Parathyroid adenoma (tissue), 2 donors: ENCODE measurements at regions not wholly inside any gene's neighbourhood (a gene's known extent, or its start where the extent isn't known, plus 50 kb on each side); places are given as distances from the start of the nearest gene placed in this dataset.

ENCODE experiments used
- H2AFZ ChIP-seq: fragments of 300-600 bp; sonication (generic); one replicate; pipeline ENCODE4 v1.7.0; 2017; ENCODE audit warnings: antibody characterized with exemption, mild to moderate bottlenecking
- H3K27ac ChIP-seq: fragments of 300-600 bp; sonication (generic); one replicate; pipeline ENCODE4 v1.7.0; 2017
- H3K27me3 ChIP-seq: fragments of 300-600 bp; sonication (generic); one replicate; pipeline ENCODE4 v1.7.0; 2017; ENCODE audit warnings: low read length; ENCODE audit not compliant: control insufficient read depth, insufficient read depth
- H3K36me3 ChIP-seq: fragments of 300-600 bp; sonication (generic); one replicate; pipeline ENCODE4 v1.7.0; 2017; ENCODE audit warnings: low read length; ENCODE audit not compliant: control insufficient read depth, insufficient read depth
- H3K4me1 ChIP-seq: fragments of 300-600 bp; sonication (generic); one replicate; pipeline ENCODE4 v1.7.0; 2017; ENCODE audit warnings: control low read depth
- H3K4me2 ChIP-seq: fragments of 300-600 bp; sonication (generic); one replicate; pipeline ENCODE4 v1.7.0; 2017; ENCODE audit warnings: low read length
- H3K4me3 ChIP-seq: fragments of 300-600 bp; sonication (generic); one replicate; pipeline ENCODE4 v1.7.0; 2017; ENCODE audit warnings: low read depth, low read length
- H3K79me2 ChIP-seq: fragments of 300-600 bp; sonication (generic); one replicate; pipeline ENCODE4 v1.7.0; 2017; ENCODE audit warnings: control low read depth
- H3K9ac ChIP-seq: fragments of 300-600 bp; sonication (generic); one replicate; pipeline ENCODE4 v1.7.0; 2017; ENCODE audit warnings: mild to moderate bottlenecking
- H3K9me3 ChIP-seq: fragments of 300-600 bp; sonication (generic); one replicate; pipeline ENCODE4 v1.7.0; 2017; ENCODE audit warnings: low read length; ENCODE audit not compliant: control insufficient read depth
- TF ChIP-seq, protein P1 (sequence below): fragments of 300-600 bp; sonication (generic); IDR thresholded peaks from one replicate; pipeline ENCODE4 v1.7.0; 2017; ENCODE audit warnings: antibody characterized with exemption, mild to moderate bottlenecking
- donor health status: primary hyperparathyroidism.

DNA sequence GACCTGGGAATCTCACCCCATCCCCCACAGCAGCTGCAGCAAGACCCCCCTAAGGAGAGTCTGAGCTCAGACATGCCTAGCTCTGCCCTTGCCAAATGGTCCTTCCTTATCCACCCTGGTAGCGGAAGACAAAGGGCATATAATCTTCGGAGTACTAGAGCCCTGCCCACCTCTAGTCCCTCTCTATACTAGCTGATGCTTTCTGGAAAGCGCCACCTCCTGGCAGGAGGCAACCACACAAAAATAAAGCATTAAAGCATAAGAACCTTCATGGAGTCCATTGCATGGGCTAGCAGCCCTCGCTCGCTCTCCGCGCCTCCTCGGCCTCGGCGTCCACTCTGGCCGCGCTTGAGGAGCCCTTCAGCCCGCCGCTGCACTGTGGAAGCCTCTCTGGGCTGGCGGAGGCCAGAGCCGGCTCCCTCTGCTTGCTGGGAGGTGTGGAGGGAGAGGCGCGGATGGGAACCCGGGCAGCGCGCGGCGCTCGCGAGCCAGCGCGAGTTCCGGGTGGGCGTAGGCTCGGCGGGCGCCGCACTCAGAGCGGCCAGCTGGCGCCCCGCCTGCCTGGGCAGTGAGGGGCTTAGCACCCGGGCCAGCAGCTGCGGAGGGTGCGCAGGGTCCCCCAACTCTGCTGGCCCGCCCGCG lies 941.2 kb downstream of the SUCLG1 start:
- H3K27ac ChIP-seq: no peak overlapping the region
- H3K79me2 ChIP-seq: no peaks in the 10 kb centered on the region
- no peak overlapping the region for H3K4me2 ChIP-seq
- H3K4me3 ChIP-seq: no peak overlapping the region
- TF ChIP-seq, protein P1, sequence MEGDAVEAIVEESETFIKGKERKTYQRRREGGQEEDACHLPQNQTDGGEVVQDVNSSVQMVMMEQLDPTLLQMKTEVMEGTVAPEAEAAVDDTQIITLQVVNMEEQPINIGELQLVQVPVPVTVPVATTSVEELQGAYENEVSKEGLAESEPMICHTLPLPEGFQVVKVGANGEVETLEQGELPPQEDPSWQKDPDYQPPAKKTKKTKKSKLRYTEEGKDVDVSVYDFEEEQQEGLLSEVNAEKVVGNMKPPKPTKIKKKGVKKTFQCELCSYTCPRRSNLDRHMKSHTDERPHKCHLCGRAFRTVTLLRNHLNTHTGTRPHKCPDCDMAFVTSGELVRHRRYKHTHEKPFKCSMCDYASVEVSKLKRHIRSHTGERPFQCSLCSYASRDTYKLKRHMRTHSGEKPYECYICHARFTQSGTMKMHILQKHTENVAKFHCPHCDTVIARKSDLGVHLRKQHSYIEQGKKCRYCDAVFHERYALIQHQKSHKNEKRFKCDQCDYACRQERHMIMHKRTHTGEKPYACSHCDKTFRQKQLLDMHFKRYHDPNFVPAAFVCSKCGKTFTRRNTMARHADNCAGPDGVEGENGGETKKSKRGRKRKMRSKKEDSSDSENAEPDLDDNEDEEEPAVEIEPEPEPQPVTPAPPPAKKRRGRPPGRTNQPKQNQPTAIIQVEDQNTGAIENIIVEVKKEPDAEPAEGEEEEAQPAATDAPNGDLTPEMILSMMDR: no peak
- no peaks in the 10 kb centered on the region for H3K36me3 ChIP-seq
- H3K27me3 ChIP-seq: no peaks in the 10 kb centered on the region
- H3K9me3 ChIP-seq: no peaks in the 10 kb centered on the region
- no peak overlapping the region for H3K9ac ChIP-seq
- H2AFZ ChIP-seq: no peak overlapping the region
- no peaks in the 10 kb centered on the region for H3K4me1 ChIP-seq

DNA sequence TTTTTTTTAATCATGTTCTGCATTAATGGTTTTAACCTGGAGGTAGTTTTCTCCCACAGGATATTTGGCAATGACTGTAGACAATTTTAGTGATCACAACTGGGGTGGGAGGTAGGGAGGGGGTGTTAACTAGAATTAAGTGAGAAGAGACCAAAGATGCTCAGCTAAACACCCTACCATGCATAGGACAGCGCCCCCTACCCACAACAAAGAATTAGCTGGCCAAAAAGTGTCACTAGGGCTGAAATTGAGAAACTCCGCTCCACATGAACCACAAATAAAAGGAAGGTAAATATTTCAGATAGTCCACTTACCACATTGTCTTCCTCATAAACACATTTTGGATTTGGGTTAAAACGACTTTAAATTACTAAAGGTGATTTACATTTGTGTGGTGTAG lies 942.6 kb downstream of the SUCLG1 start:
- Histone ChIP-seq H3K36me3 (no peaks in the 10 kb centered on the region), H3K9ac (no peak overlapping the region), H3K4me3 (no peak overlapping the region), H3K4me1 (no peaks in the 10 kb centered on the region), H2AFZ (no peak overlapping the region), H3K4me2 (no peak overlapping the region), H3K9me3 (no peaks in the 10 kb centered on the region), H3K27ac (no peak overlapping the region), H3K79me2 (no peaks in the 10 kb centered on the region), H3K27me3 (no peaks in the 10 kb centered on the region)
- TF ChIP-seq, protein P1: no peak

DNA sequence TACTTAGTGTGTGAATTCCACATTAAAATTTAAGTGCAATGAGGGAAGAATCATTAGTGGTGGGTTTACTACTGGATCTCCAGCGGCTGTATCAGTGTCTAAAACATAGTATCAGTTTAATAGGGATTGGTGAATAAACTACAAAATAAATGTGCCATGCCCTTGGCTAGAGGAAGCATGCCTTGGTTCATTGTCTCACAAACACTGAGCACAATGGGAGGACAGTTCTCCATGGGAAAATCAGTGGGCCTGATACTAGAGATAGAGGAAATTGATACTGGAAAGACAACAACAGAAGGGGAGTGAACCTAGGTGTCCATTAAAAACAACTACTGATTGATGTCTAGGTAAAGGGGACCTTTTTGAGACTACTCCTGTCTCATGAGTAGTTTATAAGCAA lies 971.6 kb downstream of the SUCLG1 start:
- Histone ChIP-seq H3K4me2 (no peak overlapping the region), H3K27ac (no peak overlapping the region), H3K4me1 (no peaks in the 10 kb centered on the region), H3K36me3 (no peaks in the 10 kb centered on the region), H3K4me3 (no peak overlapping the region), H2AFZ (no peak overlapping the region), H3K27me3 (no peaks in the 10 kb centered on the region), H3K79me2 (no peaks in the 10 kb centered on the region), H3K9ac (no peak overlapping the region), H3K9me3 (no peaks in the 10 kb centered on the region)
- TF ChIP-seq, protein P1: no peak

DNA sequence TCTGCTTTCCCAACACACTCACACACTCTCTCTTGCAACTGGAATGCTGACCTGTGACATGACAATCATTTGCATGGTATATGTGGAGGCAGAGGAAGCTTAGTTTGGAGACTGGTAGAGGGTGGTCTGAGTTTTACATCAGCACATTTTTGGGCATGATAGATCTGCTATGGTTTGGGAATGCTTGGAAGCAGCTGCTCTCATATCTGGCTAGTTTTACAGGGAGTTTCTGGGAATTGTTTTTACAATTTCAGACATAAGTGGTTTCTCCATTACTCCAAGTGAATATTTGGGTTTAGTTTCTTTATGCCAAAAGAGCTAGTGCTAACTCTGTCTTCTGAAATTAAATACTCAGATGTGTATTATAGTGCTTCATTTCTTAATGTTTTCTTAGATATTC lies 977.6 kb downstream of the SUCLG1 start:
- no peaks in the 10 kb centered on the region for H3K79me2 ChIP-seq
- TF ChIP-seq, protein P1: no peak
- no peak overlapping the region for H3K9ac ChIP-seq
- no peak overlapping the region for H3K4me2 ChIP-seq
- H3K9me3 ChIP-seq: no peaks in the 10 kb centered on the region
- H3K27me3 ChIP-seq: no peaks in the 10 kb centered on the region
- H3K4me1 ChIP-seq: no peaks in the 10 kb centered on the region
- H3K36me3 ChIP-seq: no peaks in the 10 kb centered on the region
- no peak overlapping the region for H3K4me3 ChIP-seq
- no peak overlapping the region for H3K27ac ChIP-seq
- no peak overlapping the region for H2AFZ ChIP-seq

DNA sequence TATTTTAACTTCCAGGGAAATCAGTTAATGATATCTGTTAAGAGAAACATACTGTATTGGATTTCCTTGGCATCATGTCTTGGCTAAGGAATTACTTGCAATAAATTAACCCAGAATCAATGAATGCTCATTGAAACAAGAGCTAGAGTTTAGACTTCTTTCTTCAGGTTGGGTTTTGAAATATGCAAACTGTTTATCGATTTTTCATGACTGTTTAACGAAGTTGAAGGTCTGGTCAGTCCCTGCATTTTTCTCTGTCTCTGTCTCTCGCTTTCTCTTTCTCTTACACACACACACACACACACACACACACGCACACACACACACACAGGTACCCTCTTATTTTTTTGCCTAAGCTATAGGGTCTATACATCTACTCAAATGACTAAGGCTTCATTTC lies 981.0 kb downstream of the SUCLG1 start:
- Histone ChIP-seq H3K9me3 (no peaks in the 10 kb centered on the region), H3K79me2 (no peaks in the 10 kb centered on the region), H3K27ac (no peak overlapping the region), H3K4me1 (no peaks in the 10 kb centered on the region), H2AFZ (no peak overlapping the region), H3K4me2 (no peak overlapping the region), H3K9ac (no peak overlapping the region), H3K36me3 (no peaks in the 10 kb centered on the region), H3K4me3 (no peak overlapping the region), H3K27me3 (no peaks in the 10 kb centered on the region)
- TF ChIP-seq, protein P1: no peak
